ENCODE measurements at regions not wholly inside any gene's neighbourhood (a gene's known extent, or its start where the extent isn't known, plus 50 kb on each side); places are given as distances from the start of the nearest gene placed in this dataset.

GRCh38 chr21:28871388-28872010 is 121.2 kb downstream of the LTN1 start:
- TF ChIP-seq CTCF (conservative IDR thresholded peaks at IDR 0.05; ENCODE audit: low read depth, low read length) (peak; percentile 34), EZH2 (IDR thresholded peaks at IDR 0.05; ENCODE audit: borderline replicate concordance, low read depth, low read length, poor library complexity, severe bottlenecking) (no peak)
- Histone ChIP-seq H3K9me3 (ENCODE audit: low read depth, low read length, poor library complexity, severe bottlenecking) (no peaks in the 10 kb centered on the region), H3K27ac (ENCODE audit: low read depth, low read length, poor library complexity, severe bottlenecking) (no peak overlapping the region), H3K4me1 (ENCODE audit: insufficient read depth, low read length, poor library complexity, severe bottlenecking) (no peaks in the 10 kb centered on the region), H3K27me3 (replicated peaks; ENCODE audit: insufficient read depth, low read depth, low read length, poor library complexity) (no peaks in the 10 kb centered on the region), H3K36me3 (ENCODE audit: insufficient read depth, low read length, poor library complexity, severe bottlenecking) (peaks cover 4% of the 10 kb centered on the region), H3K4me3 (ENCODE audit: low read depth, low read length, poor library complexity, severe bottlenecking) (no peak overlapping the region)
- ChIA-PET POLR2A (ENCODE audit: low non-redundant PET) (no interaction called here), CTCF (interaction anchor here (0.5 kb wide), 1 partner anchor 1446 kb away, joined by 14 read pairs; no protein-coding TSS in a partner anchor)
- no peak for DNase-seq (ENCODE audit: low spot score)
- BruUV-seq (replicated peaks), result no TSS peak
- intact Hi-C loops (cut with micrococcal nuclease; ENCODE audit: unreplicated experiment), result no loop called here

- BruUV-seq (replicated peaks), result no TSS peak
- Histone ChIP-seq H3K27ac (ENCODE audit: low read depth, low read length, poor library complexity, severe bottlenecking) (no peak overlapping the region), H3K4me1 (ENCODE audit: insufficient read depth, low read length, poor library complexity, severe bottlenecking) (no peaks in the 10 kb centered on the region), H3K4me3 (ENCODE audit: low read depth, low read length, poor library complexity, severe bottlenecking) (no peak overlapping the region), H3K36me3 (ENCODE audit: insufficient read depth, low read length, poor library complexity, severe bottlenecking) (no peaks in the 10 kb centered on the region), H3K9me3 (ENCODE audit: low read depth, low read length, poor library complexity, severe bottlenecking) (no peaks in the 10 kb centered on the region), H3K27me3 (replicated peaks; ENCODE audit: insufficient read depth, low read depth, low read length, poor library complexity) (no peaks in the 10 kb centered on the region)
- TF ChIP-seq CTCF (conservative IDR thresholded peaks at IDR 0.05; ENCODE audit: low read depth, low read length) (no peak), EZH2 (IDR thresholded peaks at IDR 0.05; ENCODE audit: borderline replicate concordance, low read depth, low read length, poor library complexity, severe bottlenecking) (no peak)
- DNase-seq (ENCODE audit: low spot score), result no peak
- POLR2A ChIA-PET (ENCODE audit: low non-redundant PET), result no interaction called here
- intact Hi-C loops (cut with micrococcal nuclease; ENCODE audit: unreplicated experiment), result no loop called here
- CTCF ChIA-PET, result no interaction called here
Observed at GRCh38 chr21:28867401-28867800, 125.3 kb downstream of the LTN1 start.

GRCh38 chr21:28865488-28866186 is 127.0 kb downstream of the LTN1 start:
- CTCF ChIA-PET, result no interaction called here
- POLR2A ChIA-PET (ENCODE audit: low non-redundant PET), result no interaction called here
- DNase-seq (ENCODE audit: low spot score), result no peak
- Histone ChIP-seq H3K27me3 (replicated peaks; ENCODE audit: insufficient read depth, low read depth, low read length, poor library complexity) (no peaks in the 10 kb centered on the region), H3K36me3 (ENCODE audit: insufficient read depth, low read length, poor library complexity, severe bottlenecking) (no peaks in the 10 kb centered on the region), H3K4me1 (ENCODE audit: insufficient read depth, low read length, poor library complexity, severe bottlenecking) (no peaks in the 10 kb centered on the region), H3K4me3 (ENCODE audit: low read depth, low read length, poor library complexity, severe bottlenecking) (no peak overlapping the region), H3K9me3 (ENCODE audit: low read depth, low read length, poor library complexity, severe bottlenecking) (no peaks in the 10 kb centered on the region), H3K27ac (ENCODE audit: low read depth, low read length, poor library complexity, severe bottlenecking) (no peak overlapping the region)
- intact Hi-C loops (cut with micrococcal nuclease; ENCODE audit: unreplicated experiment), result no loop called here
- no TSS peak for BruUV-seq (replicated peaks)
- TF ChIP-seq CTCF (conservative IDR thresholded peaks at IDR 0.05; ENCODE audit: low read depth, low read length), result no peak
- TF ChIP-seq EZH2 (IDR thresholded peaks at IDR 0.05; ENCODE audit: borderline replicate concordance, low read depth, low read length, poor library complexity, severe bottlenecking), result no peak

All from A673 (cell line).